Activated T-helper 1 cell treated with anti-CD3 and anti-CD28 coated beads, Interleukin-2, amount 50 U/mL, for 16 hours (primary cell): ENCODE measurements at regions not wholly inside any gene's neighbourhood (a gene's known extent, or its start where the extent isn't known, plus 50 kb on each side); places are given as distances from the start of the nearest gene placed in this dataset.

Experiments
- DNase-seq, 2 donors: peaks; one replicate each; pipeline ENCODE4 v3.0.0-alpha.2; 2020; ENCODE audit warnings: low read depth in 1 of 2, low spot score in 1 of 2

DNA sequence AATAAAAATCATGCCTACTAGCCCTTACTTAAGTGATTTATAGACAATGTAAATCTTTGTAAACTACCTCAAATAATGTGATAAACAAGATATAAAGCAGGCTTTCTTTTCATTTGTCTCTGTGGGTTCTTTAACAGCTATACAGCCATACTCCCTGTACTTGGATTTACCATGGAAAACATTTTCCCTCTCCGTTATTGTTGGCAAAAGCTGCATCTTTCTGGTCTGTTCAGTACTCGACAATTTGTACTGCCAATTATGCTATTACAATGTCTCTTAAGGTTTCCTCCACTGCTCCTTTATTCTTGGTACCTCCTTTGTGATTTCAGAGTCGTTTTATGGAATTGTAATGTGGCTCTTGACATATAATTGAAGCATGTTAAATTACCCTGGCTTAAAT, 426.3 kb upstream of the PKDCC start:
- DNase-seq = no peak

DNA sequence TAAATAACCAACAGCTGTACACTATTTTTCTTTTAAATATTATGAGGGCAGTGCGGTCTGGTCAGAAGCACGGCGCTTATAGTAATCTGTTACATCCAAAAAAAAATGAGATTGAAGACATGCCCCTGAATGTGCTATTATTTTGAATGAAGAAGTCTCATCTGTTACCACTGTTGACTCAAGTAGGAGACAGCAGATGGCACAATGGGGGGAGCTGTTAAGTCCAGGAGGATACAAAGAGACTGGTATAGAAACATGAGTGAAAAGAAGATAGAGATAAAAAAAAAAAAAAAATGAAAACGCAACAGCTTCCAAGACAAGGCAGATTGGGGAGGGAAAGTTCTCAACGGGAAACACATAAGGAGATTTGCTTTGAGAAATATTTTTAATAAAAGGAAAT, 425.5 kb upstream of the PKDCC start:
- DNase-seq = no peak

DNA sequence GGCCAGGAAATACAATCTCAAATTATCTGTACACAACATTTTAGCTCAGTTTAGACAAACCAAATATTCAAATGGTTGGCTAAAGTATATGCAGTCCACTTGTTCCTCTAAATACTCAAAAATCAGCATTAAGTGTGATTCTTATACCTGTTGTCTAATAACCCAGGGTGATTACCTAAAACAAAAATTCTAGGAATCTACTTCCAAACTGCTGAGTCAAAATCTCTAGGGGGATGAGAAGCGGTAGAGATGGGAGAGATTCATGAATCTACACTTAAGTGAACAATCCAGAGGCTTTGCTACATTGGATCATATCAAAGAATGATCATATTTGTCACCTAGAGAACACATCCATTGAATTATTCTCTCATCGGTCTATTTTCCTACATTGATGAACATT, 420.9 kb upstream of the PKDCC start:
- no peak for DNase-seq

DNA sequence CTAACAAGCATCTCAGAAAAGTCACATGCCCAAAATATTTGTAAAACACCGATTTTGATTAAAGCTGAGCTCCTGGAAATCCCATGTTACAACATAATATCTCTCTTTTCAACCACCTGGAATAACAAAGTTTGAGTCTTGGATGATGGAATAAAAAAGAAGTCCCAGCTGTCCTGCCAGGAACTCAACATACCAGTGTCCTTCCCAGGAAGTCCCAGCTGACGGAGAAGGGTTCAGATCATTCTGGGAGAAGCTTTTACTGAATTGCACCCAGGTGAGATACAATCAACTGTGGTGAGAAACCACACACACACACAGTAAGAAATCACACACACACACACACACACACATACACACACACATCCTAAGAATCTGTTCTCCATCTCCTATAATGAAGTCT, 413.1 kb upstream of the PKDCC start:
- no peak for DNase-seq

DNA sequence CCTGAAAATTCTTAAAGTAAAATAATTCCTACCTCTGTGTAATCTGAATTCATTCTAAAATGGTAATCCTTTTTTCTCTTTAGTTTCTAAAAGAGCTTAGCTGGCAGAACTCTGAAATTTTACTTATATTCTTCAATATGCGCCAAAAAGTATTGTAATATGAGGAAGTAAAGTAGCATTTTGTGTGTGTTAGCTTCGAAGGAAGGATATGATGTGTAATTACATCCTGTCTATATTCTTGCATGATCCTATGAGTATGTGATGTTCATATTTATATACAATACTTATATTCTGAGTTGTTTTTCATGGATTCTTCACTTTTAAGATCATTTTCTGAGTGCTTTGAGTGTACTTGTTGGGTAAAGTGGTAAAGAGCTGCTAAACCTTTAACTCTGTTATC, 402.9 kb upstream of the PKDCC start:
- DNase-seq = no peak

DNA sequence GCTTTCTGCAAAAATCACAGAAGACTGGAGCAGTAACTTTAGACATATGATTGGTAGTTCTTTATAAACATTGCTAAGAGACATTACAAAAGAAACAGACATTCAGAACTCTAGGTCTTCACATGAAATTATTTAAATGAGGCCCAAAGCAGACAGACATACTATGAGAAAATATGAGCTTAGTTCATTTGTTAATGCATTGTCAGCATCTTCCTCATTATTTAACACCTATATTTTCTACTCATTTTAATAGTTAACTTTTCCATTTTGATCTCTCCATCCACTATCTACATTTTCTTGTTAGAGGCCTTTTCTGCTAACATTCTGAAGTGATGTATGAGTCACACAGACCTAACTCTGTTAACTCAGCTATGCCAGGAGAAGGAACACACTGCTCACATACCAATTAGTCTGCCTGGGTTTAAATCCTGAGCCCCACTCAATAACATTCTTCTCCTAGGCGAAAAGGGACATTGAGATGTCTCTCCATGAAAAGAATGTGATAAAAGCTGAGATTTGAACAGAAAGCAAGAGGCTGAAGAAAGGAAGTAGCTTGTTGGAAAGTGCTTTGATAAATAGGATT, 400.3 kb upstream of the PKDCC start:
- no peak for DNase-seq

DNA sequence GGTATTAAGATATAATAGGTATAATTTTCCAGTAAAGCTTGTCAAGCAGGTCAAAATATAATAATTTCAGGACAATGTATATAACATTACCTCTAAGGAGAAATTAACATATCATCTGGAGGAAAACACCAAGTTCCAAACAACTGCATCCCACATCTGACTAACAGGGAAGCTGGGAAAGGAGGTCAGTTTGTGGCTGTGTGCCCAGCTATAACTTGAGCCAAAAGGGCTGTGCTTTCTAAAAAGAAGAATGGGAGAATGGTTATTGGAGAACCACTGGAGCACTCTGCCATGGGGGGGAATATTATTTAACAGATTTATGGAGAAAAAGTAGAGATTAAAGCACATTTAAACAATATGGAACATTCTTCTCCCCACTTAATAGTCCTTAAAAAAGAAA, 390.6 kb upstream of the PKDCC start:
- no peak for DNase-seq

DNA sequence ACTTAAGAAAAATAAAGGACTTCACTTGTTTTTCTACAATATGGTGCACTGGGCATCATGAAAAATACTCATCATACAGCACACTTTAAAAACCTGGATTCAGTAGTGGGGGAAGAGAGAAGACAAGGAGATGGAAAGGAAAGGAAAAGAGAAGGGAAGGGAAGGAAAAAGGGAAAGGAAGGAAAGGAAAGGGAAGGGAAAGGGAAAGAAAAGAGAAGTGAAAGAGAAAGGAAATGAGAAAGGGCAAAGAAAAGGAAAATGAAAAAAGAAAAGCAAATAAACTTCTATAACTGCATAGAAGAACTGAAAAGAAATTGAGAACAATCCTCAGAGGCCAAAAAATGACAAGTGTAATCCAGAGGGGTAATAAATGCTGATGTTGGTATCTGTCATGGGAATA, 388.1 kb upstream of the PKDCC start:
- no peak for DNase-seq

DNA sequence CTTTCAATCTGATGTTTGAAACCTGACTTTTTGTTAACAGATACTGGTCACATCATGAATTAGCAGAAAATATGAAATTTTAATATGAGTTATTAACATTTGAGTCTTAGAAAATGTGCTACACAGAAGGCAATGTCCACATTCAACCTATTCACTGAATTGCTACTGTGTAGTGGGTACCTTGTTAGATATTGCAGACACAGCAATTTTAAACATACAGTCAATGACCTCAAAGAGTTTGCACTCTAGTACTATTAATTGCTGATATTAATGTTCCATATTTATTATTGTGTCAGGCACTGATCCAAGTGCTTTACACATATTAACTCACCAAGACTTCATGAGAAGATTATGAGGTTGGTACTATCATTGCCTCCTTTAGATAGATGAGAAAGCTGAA, 385.4 kb upstream of the PKDCC start:
- DNase-seq = no peak

DNA sequence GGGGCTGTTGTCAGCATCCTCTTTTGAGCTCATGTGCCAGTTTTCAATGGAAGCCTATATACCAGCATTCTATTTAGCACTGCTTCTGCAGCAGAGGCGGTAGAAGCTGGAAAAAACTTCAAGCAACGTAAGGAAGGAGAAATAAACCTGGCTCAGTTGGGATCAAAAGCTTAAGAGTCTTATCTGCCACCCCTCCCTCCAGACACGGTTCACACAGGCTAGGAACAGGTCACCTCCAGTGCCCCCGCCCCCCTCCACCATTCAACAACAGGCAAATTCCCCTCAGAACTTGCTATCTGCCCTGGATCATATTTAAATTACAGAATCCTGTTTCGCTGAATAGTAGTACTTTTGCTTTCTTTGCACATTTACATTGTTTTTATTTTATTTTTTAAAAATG, 384.8 kb upstream of the PKDCC start:
- DNase-seq = no peak

DNA sequence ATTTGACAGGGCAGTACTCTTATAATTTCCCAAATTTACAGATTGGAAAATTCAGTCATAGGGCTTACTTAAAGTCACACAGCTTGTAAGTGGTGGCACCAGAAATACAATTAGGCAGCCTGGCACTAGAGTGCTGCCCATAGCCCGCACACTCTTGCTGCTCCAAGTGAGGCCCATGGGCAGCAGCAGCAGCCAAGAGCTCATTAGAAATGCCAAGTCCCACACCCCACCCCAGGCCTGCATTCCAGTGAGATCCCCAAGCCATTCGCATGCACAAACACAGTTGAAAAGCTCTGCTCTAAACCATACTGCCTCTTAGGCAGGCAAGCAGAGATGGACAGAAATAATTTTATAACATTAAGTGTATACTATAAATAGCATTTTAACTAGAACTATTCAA, 379.3 kb upstream of the PKDCC start:
- DNase-seq = no peak

DNA sequence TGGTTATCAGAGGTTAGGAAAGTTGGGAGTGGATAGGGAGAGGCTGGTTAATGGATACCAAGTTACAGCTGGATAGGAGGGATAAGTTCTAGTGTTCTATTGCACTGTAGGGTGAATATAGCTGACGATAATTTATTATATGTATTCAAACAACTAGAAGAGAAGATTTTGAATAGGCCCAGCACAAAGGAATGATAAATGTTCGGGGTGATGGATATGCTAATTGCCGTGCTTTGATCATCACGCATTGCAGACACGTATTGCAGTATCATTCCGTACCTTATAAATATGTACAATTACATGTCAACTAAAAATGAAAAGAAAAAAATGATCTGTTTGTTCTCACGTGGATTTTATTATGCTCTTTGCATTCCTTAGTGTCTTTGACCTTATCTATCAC, 369.2 kb upstream of the PKDCC start:
- no peak for DNase-seq

DNA sequence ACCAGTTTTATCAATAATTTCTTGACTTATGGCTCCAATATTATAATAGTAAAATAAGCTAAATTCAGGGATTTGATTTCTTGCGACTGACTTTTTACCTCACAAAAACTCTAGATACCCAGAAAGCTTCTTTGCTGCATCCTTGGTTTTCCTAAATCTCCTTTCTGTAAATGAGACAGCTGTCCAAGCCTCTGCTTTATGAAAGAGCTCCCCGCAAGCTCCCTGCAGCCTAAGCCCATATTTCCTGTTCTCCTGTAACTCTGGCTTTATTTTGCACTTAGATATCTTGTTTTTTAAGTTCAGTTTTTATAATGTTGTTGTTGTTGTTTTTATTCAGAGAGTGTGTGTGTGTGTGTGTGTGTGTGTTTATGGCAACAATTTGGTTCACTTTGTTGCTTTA, 361.7 kb upstream of the PKDCC start:
- no peak for DNase-seq

DNA sequence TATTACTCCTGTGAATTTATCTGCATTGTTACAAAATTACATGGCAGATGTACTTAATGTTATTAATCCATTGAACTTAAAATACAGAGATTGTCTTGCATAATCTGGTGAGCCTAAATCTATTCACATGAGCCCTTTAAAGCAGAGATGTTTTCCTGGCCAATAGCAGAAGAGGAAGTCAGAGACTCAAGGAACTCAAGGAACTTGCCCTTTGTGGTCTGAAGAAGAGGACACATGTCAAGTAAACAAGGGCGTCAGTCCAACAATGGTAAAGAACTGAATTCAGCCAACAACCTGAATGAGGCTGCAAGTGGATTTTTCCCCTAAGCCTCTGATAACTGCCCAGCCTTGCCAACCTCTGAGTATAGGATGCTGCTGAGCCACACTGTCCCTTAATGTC, 356.3 kb upstream of the PKDCC start:
- no peak for DNase-seq

DNA sequence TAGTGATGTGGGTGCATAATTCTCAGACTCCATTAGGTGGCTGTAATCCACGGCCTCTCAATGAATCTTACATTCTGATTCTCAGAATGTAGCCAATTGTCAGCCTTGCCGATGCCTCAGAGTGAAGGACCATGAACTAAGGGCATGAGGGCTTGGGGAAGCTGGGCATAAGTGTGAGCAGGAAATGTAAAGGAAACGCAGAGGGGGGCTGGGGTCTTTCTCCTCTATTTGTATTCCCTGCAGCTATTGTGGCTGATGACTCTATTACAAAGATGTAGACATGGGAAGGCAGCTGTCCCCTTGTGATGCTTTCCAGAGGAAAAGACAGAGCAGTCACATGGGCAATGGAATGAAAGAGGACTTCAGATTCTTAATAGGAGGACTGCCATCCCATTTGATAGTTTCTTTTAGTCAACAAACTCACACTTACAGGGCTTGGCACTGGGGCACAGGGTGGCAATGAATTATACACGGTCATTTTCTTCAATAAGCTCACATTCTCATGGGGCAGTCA, 353.2 kb upstream of the PKDCC start:
- no peak for DNase-seq

DNA sequence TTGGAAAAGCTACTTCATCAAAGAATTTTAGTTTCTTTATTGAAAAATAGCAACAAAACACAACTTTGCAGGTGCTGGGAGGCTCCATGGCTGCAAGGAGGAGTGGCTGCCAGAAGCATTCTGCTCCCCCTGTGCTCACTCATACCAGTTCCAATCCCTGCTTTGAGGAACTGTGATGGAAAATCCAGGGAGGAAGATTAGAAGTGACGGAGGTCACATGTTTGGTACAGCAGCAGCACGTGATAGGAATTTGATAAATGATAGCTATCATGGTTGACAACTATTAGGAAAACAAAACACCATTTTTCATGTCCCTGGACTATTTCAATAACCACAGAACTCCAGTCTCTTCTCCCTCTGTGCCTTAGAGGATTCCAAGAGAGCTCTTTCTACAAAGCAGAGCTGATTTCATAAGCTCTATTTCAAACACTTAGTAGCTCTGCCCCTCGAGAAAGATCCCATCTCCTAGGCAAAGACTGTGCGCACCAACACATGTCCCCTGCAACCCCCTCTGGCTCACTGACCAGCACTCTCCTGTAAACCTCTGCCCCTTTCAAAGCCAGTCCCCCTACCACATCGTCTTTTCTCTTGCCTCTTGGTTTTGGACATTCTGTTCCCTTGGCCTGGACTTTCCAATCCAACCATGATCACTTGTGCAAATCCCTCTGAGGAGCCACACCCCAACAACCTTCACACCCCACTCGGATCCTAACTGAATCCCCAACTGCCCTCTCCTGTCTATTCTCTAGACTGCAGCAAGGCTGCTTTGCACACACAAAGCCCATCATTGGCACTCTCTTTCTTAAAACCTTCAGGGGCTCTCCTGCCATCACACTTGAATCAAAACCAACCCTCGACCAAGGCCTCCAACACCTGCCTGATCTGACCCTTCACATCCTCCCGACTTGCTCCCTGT, 352.4 kb upstream of the PKDCC start:
- DNase-seq = no peak

DNA sequence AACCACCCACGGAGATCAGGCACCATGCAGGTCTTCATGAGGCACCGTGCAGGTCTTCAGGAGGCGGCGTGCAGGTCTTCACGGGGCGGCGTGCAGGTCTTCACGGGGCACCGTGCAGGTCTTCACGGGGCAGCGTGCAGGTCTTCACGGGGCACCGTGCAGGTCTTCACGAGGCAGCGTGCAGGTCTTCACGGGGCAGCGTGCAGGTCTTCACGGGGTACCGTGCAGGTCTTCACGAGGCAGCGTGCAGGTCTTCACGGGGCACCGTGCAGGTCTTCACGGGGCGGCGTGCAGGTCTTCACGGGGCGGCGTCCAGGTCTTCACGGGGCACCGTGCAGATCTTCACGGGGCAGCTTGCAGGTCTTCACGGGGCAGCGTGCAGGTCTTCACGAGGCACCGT, 350.4 kb upstream of the PKDCC start:
- DNase-seq = no peak

DNA sequence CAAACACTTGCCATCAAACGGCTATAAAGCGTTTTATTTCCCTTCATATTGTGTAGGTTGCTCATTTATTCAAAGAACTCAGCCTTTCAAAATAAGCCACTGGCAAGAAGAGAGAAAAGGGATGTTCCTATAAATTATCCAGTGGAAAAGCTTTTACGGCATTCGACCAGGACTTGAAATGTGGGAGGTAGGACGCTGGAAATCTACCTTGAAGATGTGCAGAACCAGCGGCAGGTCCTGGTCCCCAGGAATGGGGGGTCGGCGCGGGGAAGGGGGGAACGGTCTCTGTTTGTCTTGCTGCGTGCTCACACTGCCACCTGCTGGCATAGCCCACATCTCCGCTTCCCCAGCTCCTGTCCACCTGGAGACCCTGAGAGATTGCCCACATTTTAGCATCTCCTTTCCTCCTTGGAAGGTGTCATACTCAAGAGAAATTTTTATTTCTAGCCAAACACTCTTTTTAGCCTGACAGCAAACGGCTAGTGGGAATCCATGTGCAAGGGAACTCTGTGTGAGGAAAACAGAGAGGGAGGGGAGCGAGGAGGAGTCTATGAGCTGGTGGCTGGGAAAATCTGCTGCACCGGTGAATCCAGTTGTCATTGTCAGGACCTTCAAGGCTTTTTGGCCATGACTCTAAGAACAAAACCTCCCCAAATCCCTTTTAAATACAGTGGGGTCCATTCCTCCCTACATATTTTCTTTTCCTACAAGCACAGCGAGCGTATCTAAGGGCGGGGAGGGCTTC, 349.0 kb upstream of the PKDCC start:
- DNase-seq = no peak

DNA sequence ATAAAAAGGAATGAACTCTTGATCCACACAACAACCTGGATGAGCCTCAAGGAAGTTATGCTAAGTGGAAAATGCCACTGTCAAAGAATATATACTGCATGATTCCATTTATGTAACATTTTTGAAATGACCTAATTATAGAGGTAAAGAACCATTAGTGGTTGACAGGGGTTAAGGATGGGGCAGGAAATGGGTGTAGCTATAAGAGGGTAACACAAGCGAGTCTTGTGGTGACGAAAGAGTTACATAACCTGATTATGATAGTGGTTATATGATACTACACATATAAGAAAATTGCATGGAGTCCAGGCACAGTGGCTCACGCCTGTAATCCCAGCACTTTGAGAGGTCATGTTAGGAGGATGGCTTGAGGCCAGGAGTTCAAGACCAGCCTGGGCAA, 346.6 kb upstream of the PKDCC start:
- no peak for DNase-seq

DNA sequence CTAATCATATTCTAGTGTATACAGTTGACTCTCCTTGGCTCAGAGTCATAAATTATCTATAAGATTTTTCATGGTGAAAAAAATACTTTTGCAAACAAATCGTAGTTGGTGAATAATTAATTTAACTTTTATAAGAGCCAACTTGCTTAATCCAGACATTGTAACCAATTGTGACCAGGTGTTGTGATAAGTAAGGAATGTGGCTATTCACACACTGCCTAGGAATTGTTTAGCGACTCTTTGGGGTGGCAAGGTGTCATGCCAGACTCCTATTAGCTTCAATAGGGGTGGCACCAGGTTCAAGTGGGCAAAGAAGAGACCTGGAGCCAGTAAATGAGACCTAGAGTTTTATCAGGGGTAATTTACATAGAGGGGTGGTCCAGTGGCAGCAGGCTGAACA, 344.7 kb upstream of the PKDCC start:
- no peak for DNase-seq

DNA sequence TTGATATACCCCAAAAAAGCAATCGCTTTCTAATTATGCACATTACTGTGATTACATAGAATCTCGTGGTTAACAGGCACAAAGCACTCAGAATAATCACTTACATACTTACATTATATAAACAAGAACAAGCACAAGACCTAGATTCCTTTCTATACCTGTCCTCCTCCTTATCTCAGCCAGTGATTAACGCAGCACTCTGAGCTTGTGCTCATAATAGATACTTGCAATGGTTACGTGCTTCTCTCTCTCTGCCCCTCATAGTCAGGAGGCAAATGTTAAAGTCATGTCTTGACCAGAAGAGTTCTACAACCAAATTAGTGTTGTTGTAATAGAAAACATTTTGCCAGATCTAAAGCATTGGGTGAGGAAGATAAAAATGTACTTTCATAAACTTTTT, 342.2 kb upstream of the PKDCC start:
- no peak for DNase-seq

DNA sequence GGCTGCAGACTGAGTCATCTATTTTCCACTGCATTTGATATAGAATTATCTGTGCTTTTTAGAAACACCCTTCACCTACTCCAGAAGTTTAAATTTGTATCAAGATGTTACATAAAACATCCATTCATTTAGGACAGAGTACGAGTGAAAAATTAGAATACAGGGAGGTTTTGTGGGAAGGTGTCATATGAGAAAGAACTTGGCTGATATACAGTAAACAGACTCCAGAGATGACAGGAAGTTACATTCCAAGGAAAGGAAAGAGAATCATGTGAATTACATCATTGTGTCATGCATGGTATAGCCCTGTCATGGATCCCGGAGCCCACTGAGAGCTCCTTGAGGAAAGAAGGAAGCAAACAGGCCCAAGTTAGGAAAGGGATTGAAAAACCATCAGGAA, 341.5 kb upstream of the PKDCC start:
- DNase-seq = no peak
